ENCODE measurements at regions not wholly inside any gene's neighbourhood (a gene's known extent, or its start where the extent isn't known, plus 50 kb on each side); places are given as distances from the start of the nearest gene placed in this dataset.

- DNase-seq (ENCODE audit: low read depth) = no peak
These were observed 622.2 kb upstream of the SALL1 start for GRCh38 chr16:51773071-51773890.

DNA sequence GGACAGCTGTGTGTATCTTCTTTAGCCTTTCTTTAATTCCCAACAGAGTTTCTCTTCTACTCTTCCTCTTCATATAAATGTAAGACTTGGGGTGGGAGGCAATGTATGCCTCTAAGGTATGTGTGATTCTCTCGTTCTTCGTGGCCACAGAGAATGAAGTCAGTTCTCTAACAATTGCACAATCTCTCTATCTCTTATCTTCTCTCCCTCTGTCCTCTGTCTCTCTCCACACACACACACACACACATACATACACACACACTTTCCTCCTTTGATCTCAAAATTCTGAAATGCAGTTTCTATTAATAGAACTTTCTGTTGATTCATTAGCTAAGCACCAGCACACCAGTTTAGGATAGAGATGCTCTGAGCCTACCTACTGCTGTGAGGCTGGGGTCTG, 615.7 kb upstream of the SALL1 start:
- no peak for DNase-seq (ENCODE audit: low read depth)

DNA sequence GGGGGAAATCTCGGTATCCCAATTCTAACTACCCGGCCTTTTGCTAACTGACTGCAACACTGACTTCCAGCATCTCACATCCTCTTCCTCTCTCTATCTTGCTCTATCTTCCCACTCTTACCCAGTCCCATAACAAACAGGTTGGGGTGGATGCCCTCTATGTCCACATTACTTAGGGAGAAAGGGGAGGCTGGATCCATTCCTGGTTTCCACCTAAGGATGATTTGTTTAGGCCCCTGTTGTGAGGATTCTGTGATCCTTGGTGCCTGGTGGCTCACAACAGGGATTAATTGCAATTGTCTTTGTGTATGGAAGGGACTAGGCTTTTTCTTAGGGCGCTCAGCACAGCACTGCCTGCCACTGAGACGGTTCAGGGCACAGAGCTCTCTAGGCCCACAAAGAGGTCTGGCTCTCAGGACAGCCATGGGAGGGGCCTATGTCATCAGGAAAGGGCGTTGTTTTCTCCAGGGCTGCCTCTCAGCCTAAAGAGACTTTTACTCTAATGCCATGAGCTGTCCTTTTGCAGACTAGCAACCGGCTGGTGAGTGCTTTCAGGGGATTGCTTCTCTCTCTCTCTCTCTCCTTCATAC, 612.1 kb upstream of the SALL1 start:
- DNase-seq (ENCODE audit: low read depth) = no peak

DNA sequence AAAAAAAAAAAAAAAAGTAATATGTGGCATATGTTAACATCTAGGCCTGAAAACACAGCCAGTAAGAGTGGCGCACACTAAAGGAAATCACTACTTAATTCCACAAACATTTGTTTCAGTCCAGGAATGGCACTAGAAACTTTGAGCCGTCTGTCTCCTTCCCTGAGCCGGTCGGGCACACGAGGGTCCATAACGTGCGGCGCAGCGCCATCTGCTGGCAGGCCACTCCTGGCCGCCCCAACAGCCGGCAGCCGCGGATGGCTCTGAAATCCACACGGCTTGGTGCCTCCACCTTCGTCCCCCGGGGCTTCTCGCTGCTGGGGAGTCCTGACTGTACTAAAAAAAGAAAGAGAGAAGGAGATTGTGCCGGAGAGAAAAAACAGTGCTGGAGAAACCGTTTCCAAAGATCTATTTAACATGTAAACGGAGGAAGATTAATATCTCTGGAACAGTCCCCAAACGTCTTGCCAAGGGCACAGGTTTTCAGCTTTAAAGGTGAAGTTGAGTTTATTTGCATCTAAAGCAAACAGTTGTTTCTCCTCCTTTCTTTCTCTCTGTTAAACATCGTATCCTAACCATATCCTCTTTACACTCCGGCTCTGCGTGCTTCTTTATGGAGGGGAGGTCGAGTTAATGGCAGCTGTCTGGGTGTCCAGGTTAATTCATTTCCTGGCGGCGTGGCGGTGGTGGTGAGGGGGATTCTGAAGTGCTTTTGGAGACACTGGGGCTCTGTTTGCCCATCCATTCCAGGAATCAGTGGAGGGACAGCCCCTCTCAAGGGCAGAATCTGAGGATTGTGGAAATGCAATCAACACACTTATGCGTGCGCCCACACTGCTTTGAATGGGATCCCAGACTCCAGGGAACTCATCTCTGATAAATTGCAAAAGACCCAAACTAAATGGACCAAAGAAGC, 611.3 kb upstream of the SALL1 start:
- peak; percentile 64 for DNase-seq (ENCODE audit: low read depth)

- no peak for DNase-seq (ENCODE audit: low read depth)
These were observed 609.9 kb upstream of the SALL1 start for GRCh38 chr16:51761001-51761400.

GRCh38 chr16:51759999-51760398, 608.9 kb upstream of the SALL1 start:
- no peak for DNase-seq (ENCODE audit: low read depth)

DNA sequence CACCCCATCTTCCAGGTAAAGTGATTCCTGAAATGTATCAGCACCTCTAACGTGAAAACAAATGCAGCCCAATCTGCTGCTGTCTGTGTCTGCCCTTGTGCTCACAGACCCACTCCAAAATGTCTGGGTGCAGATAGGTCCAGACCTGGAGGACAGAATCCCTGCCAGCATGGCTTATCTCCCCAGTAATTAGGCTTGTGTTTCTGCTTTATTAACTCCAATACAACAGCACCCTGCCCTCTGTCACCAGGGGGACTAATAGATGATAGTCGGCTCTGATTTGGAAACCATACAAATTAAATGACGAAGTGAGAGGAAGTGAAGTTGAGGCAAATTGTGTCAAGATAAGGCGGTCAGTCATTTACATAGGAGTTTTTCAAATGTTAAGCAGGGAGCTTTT, 608.3 kb upstream of the SALL1 start:
- DNase-seq (ENCODE audit: low read depth) = no peak

GRCh38 chr16:51757921-51758479, 606.9 kb upstream of the SALL1 start:
- DNase-seq (ENCODE audit: low read depth) = no peak

DNA sequence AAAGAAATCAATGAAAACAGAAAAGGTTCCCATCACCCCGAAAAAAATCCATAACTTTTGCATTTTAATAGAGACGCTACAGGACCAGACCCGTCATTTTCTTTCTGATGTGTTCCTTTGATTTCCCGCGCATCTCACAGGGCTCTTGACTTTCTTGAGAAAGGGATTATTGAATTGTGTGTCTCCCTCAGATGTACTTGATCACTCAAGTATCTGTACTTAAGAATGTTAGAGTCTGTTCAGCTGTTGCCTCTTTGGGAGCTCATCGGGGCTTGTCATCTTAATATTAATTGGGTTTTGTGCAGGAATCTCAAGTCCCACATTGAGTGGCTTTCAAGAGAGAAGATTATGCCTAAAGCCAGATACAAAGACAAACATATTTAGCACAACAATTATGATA, 606.4 kb upstream of the SALL1 start:
- no peak for DNase-seq (ENCODE audit: low read depth)

DNA sequence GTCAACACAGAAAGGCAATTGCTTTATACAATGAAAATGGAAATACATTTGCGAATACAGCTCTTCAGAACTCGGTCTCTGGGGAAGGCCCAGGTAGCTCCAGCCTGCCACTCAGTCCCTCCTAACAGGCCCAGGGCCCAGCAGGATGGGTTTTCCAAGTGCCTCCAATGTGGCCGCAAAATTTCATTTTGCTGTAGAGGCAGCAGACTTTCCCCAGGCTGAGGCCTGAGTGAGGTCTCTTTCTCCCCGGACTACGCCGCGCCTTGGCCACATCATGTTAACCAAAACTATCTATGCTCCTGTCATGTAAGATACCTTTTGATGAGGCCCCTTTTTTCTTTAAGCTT, 606.0 kb upstream of the SALL1 start:
- no peak for DNase-seq (ENCODE audit: low read depth)

DNA sequence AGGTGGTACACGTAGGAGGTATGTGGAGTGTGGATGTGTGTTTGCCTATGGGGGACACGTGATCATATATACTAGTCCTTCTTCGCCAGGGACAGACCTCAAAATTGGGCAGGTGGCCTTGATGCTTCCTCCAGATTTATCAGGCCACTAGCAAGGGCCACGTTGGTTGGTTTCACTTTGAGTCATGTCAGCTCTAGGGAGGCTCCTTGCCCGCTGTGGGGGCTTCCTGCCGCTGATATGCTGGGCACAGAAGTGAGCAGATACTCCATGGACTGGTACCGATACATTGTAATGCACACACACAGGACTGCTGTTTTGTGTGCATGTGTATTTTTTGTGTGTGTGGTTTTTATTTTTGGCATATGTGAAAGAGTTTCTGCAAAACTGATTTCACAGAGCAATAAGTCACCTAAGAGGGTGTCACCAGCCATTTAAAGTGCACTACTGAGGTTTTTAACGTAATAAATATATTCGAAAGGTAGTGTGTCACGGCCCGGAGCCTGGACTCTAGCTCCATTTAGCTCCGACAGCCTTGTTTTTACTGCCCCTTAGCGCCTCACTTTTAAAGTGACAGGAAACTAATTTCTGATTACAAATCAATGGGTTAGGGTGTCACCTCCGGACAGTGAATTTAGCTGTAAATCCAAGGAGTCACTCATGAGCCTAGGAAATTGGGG, 605.5 kb upstream of the SALL1 start:
- DNase-seq (ENCODE audit: low read depth) = no peak

DNA sequence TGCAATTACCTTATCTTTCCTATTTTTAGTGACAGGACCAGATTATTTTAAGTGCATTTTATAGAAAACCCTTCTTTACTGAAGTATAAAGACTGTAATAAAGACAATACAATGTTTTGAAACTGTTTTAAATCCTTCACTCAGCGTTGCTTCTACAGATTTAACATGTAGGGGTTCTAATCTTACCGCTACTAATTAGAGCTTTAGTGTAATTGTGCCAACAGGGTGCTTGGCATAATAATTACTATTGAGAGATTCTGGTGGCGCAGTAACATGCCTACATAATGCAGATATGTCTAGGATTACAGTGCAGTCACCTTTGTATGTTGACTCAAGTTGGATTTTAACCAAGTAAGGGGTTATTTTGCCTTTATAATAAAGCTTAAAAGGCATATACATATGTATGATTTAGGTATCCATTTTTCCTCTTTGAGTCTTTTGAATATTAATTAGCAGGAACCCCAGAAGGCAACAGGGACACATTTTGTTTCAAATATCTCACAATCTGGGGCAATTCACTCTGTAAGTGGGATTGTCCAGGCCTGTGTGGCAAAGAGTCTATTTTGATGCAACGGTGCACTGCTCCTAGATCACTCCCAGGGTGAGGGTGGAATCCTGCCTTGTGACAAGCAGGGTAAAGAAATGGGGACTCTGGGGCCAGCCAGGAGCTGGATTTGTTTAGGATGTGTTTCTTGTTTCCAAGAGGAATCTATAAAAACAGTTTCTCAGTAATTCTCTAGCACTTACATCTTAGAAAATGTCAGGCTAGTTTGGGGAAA, 604.7 kb upstream of the SALL1 start:
- DNase-seq (ENCODE audit: low read depth) = no peak

GRCh38 chr16:51755039-51755501, 604.0 kb upstream of the SALL1 start:
- no peak for DNase-seq (ENCODE audit: low read depth)

DNA sequence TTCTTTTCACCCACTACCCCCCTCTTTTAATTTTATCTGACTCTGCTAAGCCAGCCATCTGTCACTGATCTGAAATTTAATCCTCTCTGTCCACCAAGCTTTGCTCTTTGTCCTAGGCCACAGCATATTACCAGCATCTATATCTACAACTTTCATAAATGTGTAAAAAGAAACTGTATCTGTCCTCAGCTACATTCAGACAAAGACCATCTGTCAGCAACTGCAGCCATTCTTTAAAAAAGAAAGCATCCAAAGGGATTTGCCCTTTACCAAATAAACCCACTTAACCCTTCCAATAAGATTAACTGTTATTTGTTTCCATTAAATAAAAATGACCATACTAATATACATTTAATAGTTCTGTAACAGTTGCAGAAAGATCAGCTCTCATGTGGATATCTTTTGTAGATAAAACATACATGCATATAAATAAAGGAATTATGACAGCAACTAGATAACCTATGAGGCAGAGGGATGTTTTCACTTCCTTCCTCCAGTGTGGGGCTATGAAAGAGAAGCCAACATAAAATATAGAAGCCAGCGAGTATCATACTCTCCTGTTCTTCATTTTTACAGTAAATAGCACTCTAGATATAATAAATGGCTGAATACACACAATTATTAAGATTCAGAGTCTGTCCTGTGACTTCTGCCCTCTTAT, 602.5 kb upstream of the SALL1 start:
- no peak for DNase-seq (ENCODE audit: low read depth)

DNA sequence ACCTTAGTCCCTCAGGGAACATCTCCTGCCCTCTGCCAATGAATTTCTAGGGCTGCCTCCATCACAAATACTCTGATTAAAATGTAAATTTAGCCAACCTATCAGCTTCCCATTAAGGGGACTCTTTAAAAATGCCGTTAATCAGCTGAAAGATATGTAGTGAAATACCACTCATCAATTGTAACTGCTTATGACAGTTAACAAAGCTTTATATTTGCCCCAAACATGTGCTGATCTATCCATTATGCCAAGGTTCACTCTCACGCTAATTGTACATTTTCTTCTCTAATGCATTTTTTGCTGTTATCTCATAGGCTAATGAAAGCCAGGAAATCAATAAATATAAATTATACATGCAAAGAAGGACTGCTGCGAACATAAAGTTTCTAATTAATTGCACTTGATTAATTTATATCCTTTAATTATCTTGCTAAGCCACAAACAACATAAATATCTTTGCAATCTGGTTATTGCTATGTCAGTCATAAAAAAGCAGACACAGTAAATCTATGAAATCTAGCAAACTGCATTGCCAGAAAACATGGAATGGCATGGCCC, 601.4 kb upstream of the SALL1 start:
- no peak for DNase-seq (ENCODE audit: low read depth)

DNA sequence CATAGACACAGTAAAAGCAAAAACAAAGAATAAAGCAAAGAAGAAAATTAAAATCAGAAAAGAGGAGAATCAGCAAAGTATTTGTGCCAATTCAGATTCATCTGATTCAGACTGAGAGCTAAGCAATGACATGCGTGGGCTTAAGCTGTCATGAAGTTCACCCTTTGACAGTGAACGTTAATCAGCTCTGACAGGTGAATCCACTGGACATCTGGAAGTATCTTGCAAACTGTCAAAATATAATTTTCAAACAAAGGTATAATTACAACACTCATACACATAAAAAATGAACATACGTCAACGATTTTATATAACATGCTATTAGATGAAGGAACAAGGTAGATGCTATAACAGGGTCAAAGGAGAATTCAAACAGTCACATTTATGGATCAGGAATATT, 596.3 kb upstream of the SALL1 start:
- DNase-seq (ENCODE audit: low read depth) = no peak

DNA sequence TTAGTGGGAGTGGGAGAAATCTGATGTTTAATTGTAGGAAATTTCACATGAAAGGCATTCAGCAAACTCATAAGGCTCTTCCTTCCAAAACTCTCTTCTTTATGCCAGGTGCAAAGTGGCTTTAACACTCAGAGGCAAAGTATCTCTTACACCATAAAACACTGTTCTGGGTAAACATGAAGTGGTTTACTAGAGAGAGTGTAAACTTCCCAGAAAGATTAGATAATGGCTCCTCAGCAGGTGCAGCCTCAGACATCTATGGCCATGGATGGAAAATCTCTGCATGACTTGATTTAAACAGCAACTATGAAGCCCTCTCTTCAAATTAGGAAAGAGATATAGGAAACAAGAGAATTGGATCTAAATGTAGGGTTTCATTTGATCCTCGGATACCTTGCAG, 583.1 kb upstream of the SALL1 start:
- no peak for DNase-seq (ENCODE audit: low read depth)

DNA sequence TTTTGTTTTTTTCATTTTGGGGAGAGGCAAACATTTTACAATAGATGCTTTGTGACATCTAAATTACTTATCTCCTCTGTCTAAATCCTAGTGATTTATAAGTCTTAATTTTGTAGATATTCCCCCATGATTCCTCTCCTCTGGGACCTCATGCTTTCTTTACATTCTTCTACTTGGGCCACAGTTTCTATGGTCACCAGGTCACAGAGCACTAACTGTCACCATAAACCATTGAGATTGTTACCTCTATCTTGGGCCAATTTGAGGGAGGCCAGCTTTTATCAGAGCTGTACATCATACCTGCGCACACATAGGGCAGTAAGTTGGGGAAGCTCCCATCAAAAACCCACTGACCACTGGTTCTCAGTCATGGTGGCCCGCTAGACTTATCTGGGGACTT, 582.1 kb upstream of the SALL1 start:
- DNase-seq (ENCODE audit: low read depth) = no peak

GRCh38 chr16:51731160-51731559, 580.1 kb upstream of the SALL1 start:
- no peak for DNase-seq (ENCODE audit: low read depth)

DNA sequence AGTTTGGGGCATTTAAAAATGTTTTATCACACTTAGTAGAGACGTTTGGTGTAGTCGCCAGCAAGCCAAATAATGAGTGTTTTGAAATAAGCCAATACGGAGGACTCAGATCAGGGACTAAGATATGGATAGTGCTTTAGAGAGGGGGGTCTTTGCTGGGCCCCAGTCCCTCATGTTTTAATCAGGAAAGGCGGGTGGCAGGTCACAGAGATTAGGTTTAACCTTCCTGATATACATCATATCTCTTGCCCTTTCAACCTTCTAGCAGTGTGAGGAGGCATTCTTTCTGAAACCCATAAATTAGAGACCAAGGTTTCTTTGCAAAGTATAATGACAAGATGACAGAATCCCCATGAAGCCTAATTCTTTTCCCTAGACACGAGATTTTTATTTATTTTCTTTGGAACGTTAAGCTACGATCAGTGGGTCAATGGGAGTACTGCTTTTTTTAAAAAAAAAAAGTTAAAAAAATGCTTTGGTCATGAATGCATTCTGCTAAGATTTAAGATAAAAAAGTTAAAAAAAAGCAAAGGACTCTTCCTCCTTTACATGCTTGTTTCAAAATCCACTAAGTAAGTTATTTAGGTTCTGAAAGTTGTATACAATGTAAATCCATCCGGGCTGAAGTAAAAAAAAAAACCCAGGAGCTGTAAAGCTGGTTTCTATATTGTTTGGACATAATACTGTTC, 572.1 kb upstream of the SALL1 start:
- no peak for DNase-seq (ENCODE audit: low read depth)
